ENCODE measurements at regions not wholly inside any gene's neighbourhood (a gene's known extent, or its start where the extent isn't known, plus 50 kb on each side); places are given as distances from the start of the nearest gene placed in this dataset.

GRCh38 chr5:170451747-170452365 lies 52.0 kb upstream of the KCNIP1 start:
- DNase-seq, result peak in 1 of 2 experiments; percentile 28

DNA sequence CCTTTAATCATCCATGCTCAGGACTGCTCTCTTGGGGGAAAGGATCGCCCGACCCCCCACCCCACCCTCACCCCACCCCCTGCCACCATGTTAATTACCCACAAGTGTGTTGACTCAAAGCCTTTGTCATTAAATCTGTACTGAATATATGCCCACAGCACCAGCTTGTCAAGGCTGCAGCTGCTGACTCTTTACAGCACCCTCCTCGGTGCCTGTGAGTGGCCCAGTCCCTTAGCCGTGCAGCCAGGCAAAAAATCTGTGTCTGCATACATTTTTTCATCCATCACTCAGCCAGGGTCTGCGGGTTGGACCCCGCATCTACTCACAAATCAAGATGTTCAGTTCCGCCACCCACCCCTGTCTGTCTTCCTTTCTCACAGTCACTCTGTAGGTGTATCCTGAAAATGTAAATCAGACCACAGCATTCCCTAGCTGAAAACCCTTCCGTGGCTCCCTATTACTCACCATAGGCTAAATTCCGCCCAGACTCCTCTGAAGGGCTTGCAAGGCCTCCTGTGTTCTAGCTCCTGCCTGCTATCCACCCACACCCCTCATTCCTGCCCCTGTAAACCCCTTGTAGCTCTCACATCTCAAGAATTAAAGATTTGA lies 53.7 kb upstream of the KCNIP1 start:
- DNase-seq, result peak in 1 of 2 experiments; percentile 23

- no peak for DNase-seq
Measured at GRCh38 chr5:170449232-170449631, 54.6 kb upstream of the KCNIP1 start.

DNA sequence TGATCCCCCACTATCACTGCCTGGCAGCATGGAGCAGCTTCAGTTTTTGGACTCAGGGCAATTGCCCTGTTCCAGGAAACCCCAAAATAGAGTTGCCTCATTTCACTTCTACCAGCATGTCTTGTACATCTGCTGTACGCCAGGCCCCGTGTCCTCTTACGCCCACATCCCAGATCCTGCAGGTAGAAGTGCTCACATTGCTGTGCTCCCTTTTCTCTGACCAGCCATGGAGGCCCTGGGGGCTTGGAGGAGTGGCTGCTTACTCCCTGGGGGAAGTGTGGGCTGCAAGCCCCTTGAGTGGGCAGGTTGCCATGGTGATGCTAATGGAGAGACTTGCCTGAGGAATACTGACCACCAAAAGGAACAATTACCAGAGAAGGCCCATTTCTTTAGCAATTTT lies 55.6 kb upstream of the KCNIP1 start:
- no peak for DNase-seq

GRCh38 chr5:170446365-170446764 lies 57.2 kb upstream of the KCNMB1 start:
- no peak for DNase-seq

- DNase-seq, result no peak
Measured at GRCh38 chr5:170445936-170446335, 56.8 kb upstream of the KCNMB1 start.

GRCh38 chr5:170444969-170445505 lies 55.9 kb upstream of the KCNMB1 start:
- no peak for DNase-seq

GRCh38 chr5:170444181-170444580 lies 55.0 kb upstream of the KCNMB1 start:
- no peak for DNase-seq

DNA sequence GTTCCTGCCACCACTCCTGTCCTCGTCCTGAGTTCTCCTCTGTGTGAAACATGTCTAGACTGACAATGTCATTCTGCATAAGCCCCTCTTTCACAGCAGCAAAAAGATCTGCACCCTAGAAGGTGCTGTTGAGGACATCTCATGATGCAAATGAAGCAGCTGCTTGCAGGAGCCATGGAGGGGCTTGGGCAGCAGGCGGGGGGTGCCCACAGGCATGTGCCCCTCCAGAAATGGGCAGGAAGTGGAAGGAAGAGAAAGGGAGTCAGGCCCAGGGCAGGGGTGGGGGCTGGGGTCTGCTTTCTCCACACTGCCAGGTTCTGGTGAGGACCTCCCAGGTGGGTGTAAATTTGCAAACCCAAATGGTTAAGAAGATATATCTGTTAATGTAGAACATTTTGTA lies 54.5 kb upstream of the KCNMB1 start:
- DNase-seq, result no peak

GRCh38 chr5:170442921-170443320 lies 53.8 kb upstream of the KCNMB1 start:
- DNase-seq, result no peak

DNA sequence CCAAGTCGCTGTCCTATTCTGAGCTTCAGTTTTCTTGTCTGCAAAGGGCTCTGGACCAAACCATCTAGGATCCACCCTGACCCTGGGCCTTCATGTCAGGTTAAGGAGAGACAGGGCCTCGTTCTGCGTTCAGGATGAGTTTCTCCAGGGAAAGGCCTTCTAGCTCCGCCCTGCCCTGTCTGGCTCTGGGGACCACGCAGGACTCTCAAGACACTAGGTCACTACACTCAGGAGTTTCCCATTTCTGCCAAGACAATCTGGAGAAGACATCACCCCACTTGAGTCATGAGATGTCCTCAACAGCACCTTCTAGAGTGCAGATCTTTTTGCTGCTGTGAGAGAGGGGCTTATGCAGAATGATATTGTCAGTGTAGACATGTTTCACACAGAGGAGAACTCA lies 53.2 kb upstream of the KCNMB1 start:
- no peak for DNase-seq

DNA sequence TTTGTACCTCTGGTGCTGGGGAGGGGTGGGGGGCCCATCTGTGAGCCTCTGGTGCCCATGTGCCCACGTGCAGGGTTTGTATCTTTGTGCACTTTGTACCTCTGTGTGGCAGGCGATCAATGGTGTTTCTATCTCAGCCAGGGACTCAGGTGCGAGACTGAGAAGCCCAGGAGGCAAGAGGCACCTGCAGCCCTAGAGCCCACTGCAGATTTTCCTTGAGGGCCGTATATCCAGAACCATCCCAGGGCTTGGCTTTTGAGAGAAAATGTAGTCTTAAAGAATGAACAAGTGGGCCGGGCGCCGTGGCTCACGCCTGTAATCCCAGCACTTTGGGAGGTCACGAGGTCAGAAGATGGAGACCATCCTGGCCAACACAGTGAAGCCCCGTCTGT lies 52.2 kb upstream of the KCNMB1 start:
- DNase-seq, result no peak

- no peak for DNase-seq
Measured at GRCh38 chr5:170440771-170441392, 51.7 kb upstream of the KCNMB1 start.

- DNase-seq, result no peak
Measured at GRCh38 chr5:170439944-170440269, 50.7 kb upstream of the KCNMB1 start.

- peak in 1 of 2 experiments; percentile 56 for DNase-seq
Measured at GRCh38 chr5:170439223-170439943, 50.2 kb upstream of the KCNMB1 start.

All from NCI-H524 (cell line).